ENCODE measurements at regions not wholly inside any gene's neighbourhood (a gene's known extent, or its start where the extent isn't known, plus 50 kb on each side); places are given as distances from the start of the nearest gene placed in this dataset.

- H3K36me3 Mint-ChIP-seq = no peaks in the 10 kb centered on the region
- ChIA-PET POLR2A (no interaction called here), CTCF (no interaction called here)
- H3K4me3 Mint-ChIP-seq = no peak overlapping the region
- peaks cover 10% of the 10 kb centered on the region for H3K4me1 Mint-ChIP-seq
- DNase-seq (ENCODE audit: low spot score) (no peak), ATAC-seq (no peak)
- H3K9me3 Mint-ChIP-seq = peaks cover 12% of the 10 kb centered on the region
- peaks cover 10% of the 10 kb centered on the region; the same call in 1 of the 2 replicates for H3K27me3 Mint-ChIP-seq (ENCODE audit: low read depth)
- H3K27ac Mint-ChIP-seq = no peak overlapping the region
- TF ChIP-seq GABPB1 (CRISPR knock-in tag; IDR thresholded peaks at IDR 0.05) = peak; percentile 76
- no peak for TF ChIP-seq FOXJ3 (CRISPR knock-in tag; IDR thresholded peaks at IDR 0.05; ENCODE audit: borderline replicate concordance)
Measured at GRCh38 chr2:163474319-163474744, 261.5 kb downstream of the FIGN start.

DNA sequence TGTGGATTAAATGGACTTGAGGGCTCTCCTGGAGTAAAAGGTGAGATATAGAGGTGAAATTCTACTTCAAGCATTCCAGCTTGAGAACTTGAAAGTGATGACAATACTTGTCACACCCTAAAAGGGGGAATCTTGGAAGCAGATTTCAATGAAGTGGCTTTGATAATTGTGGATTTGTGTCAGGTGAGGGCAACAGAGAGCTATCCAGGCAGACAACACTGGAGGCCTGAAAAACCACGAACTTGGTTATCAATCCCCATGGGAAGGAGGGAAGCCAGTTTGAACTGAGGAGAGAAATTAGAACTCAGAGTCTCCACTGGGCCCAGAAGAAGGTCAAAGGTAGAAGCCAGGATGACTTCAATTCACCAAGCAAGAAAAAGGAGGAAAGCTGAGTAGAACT is 263.9 kb downstream of the FIGN start:
- peak; percentile 62 for ATAC-seq
- ChIA-PET CTCF (interaction anchor here (0.6 to 1.8 kb wide), 5 partner anchors 9 to 589 kb away, joined by 3 to 6 read pairs (median 3); no protein-coding TSS in a partner anchor), POLR2A (no interaction called here)
- TF ChIP-seq ELF4 (CRISPR knock-in tag; IDR thresholded peaks at IDR 0.05; ENCODE audit: low read depth) (no peak), CBFB (CRISPR knock-in tag; IDR thresholded peaks at IDR 0.05; ENCODE audit: low read depth) (no peak), ZNF121 (CRISPR knock-in tag; IDR thresholded peaks at IDR 0.05) (no peak), JAZF1 (CRISPR knock-in tag; IDR thresholded peaks at IDR 0.05) (no peak), NFYB (CRISPR knock-in tag; conservative IDR thresholded peaks at IDR 0.05; ENCODE audit: low read depth) (no peak), AFF4 (CRISPR knock-in tag; IDR thresholded peaks at IDR 0.05; ENCODE audit: borderline replicate concordance) (no peak)
- TF ChIP-seq, protein P1, sequence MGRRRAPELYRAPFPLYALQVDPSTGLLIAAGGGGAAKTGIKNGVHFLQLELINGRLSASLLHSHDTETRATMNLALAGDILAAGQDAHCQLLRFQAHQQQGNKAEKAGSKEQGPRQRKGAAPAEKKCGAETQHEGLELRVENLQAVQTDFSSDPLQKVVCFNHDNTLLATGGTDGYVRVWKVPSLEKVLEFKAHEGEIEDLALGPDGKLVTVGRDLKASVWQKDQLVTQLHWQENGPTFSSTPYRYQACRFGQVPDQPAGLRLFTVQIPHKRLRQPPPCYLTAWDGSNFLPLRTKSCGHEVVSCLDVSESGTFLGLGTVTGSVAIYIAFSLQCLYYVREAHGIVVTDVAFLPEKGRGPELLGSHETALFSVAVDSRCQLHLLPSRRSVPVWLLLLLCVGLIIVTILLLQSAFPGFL (CRISPR knock-in tag; IDR thresholded peaks at IDR 0.05; ENCODE audit: borderline replicate concordance) = no peak
- peaks cover 12% of the 10 kb centered on the region for H3K4me1 Mint-ChIP-seq
- H3K27me3 Mint-ChIP-seq (ENCODE audit: low read depth) = 0 out of 2 replicates have a peak, but pooled peaks cover under 1% of the 10 kb centered on the region
- H3K27ac Mint-ChIP-seq = no peak overlapping the region
- no peaks in the 10 kb centered on the region for H3K36me3 Mint-ChIP-seq
- DNase-seq (ENCODE audit: low spot score) = no peak
- no peaks in the 10 kb centered on the region for H3K9me3 Mint-ChIP-seq
- H3K4me3 Mint-ChIP-seq = no peak overlapping the region

GRCh38 chr2:163469561-163469962 is 266.2 kb downstream of the FIGN start:
- peaks cover 12% of the 10 kb centered on the region for H3K4me1 Mint-ChIP-seq
- no peak overlapping the region for H3K4me3 Mint-ChIP-seq
- no peak overlapping the region for H3K27ac Mint-ChIP-seq
- H3K36me3 Mint-ChIP-seq = no peaks in the 10 kb centered on the region
- DNase-seq (ENCODE audit: low spot score) = no peak
- peak; percentile 77 for ATAC-seq
- ChIA-PET CTCF (interaction anchor here (0.8 to 1.0 kb wide), 2 partner anchors 409 to 592 kb away, joined by 3 to 4 read pairs; no protein-coding TSS in a partner anchor), POLR2A (interaction anchor here (0.6 kb wide), 1 partner anchor 1647 kb away, joined by 5 read pairs; no protein-coding TSS in a partner anchor)
- H3K9me3 Mint-ChIP-seq = no peaks in the 10 kb centered on the region
- no peaks in the 10 kb centered on the region for H3K27me3 Mint-ChIP-seq (ENCODE audit: low read depth)
- no peak for TF ChIP-seq FOXJ3 (CRISPR knock-in tag; IDR thresholded peaks at IDR 0.05; ENCODE audit: borderline replicate concordance)
- TF ChIP-seq AR (CRISPR knock-in tag; IDR thresholded peaks at IDR 0.05) = no peak
- TF ChIP-seq HMGXB4 (CRISPR knock-in tag; IDR thresholded peaks at IDR 0.05) = no peak
- TF ChIP-seq ZNF671 (CRISPR knock-in tag; IDR thresholded peaks at IDR 0.05) = no peak
- no peak for TF ChIP-seq OVOL2 (CRISPR knock-in tag; IDR thresholded peaks at IDR 0.05; ENCODE audit: borderline replicate concordance)
- TF ChIP-seq, protein P2, sequence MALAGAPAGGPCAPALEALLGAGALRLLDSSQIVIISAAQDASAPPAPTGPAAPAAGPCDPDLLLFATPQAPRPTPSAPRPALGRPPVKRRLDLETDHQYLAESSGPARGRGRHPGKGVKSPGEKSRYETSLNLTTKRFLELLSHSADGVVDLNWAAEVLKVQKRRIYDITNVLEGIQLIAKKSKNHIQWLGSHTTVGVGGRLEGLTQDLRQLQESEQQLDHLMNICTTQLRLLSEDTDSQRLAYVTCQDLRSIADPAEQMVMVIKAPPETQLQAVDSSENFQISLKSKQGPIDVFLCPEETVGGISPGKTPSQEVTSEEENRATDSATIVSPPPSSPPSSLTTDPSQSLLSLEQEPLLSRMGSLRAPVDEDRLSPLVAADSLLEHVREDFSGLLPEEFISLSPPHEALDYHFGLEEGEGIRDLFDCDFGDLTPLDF (CRISPR knock-in tag; IDR thresholded peaks at IDR 0.05) = no peak
- TF ChIP-seq NR2C2 (CRISPR knock-in tag; IDR thresholded peaks at IDR 0.05) = no peak
- no peak for TF ChIP-seq ZNF396 (CRISPR knock-in tag; IDR thresholded peaks at IDR 0.05; ENCODE audit: borderline replicate concordance)
- TF ChIP-seq TEAD1 (CRISPR knock-in tag; IDR thresholded peaks at IDR 0.05) = no peak

All from WTC11 (cell line).